PFSK-1 (cell line): ENCODE measurements at regions not wholly inside any gene's neighbourhood (a gene's known extent, or its start where the extent isn't known, plus 50 kb on each side); places are given as distances from the start of the nearest gene placed in this dataset.

Experiments used
- FOXP2 ChIP-seq: optimal IDR thresholded peaks from 2 replicates; pipeline ENCODE3; 2011; ENCODE audit warnings: borderline replicate concordance, control low read depth, inconsistent platforms; ENCODE audit not compliant: insufficient read depth; ENCODE audit errors: extremely low read length, extremely low read depth
- POLR2AphosphoS5 ChIP-seq: IDR thresholded peaks from 2 replicates; pipeline ENCODE4 v1.6.1; 2012; ENCODE audit warnings: low read depth, mild to moderate bottlenecking, control low read depth, low read length, moderate library complexity
- REST ChIP-seq, 2 experiments: IDR thresholded peaks; 2 replicates each; pipeline versions ENCODE4 v1.6.1 to v1.8.0; 2011 to 2012; ENCODE audit warnings: low read depth in 2 of 2, low read length in 2 of 2, control low read depth in 1 of 2, inconsistent platforms in 1 of 2, mild to moderate bottlenecking in 1 of 2, moderate library complexity in 1 of 2; ENCODE audit not compliant: insufficient read depth in 1 of 2
- SIN3A ChIP-seq: IDR thresholded peaks from 2 replicates; pipeline ENCODE4 v1.6.1; 2012; ENCODE audit warnings: mild to moderate bottlenecking, low read length, moderate library complexity, borderline replicate concordance; ENCODE audit not compliant: insufficient read depth
- TAF1 ChIP-seq: IDR thresholded peaks from 2 replicates; pipeline ENCODE4 v1.6.1; 2012; ENCODE audit warnings: low read length, control low read depth, borderline replicate concordance; ENCODE audit not compliant: insufficient read depth

- TF ChIP-seq FOXP2 (no peak), TAF1 (no peak), SIN3A (no peak), REST (IDR thresholded peaks at IDR 0.05; ENCODE audit: insufficient read depth in 1 of 2, low read depth in 2 of 2, low read length in 2 of 2) (no peak), POLR2AphosphoS5 (no peak)
Measured at GRCh38 chr13:74682746-74683145, 548.5 kb upstream of the KLF12 start.

GRCh38 chr13:74681891-74682290 lies 547.7 kb upstream of the KLF12 start:
- no peak for TF ChIP-seq POLR2AphosphoS5

- TF ChIP-seq POLR2AphosphoS5 (no peak), FOXP2 (no peak), SIN3A (no peak), TAF1 (no peak)
Measured at GRCh38 chr13:74678308-74678965, 544.2 kb upstream of the KLF12 start.

- TF ChIP-seq TAF1 (no peak), FOXP2 (no peak), SIN3A (no peak), REST (IDR thresholded peaks at IDR 0.05; ENCODE audit: insufficient read depth in 1 of 2, low read depth in 2 of 2, low read length in 2 of 2) (no peak), POLR2AphosphoS5 (no peak)
Measured at GRCh38 chr13:74675972-74676371, 541.8 kb upstream of the KLF12 start.

GRCh38 chr13:74675182-74675581 lies 541.0 kb upstream of the KLF12 start:
- TF ChIP-seq SIN3A (no peak), TAF1 (no peak), REST (IDR thresholded peaks at IDR 0.05; ENCODE audit: insufficient read depth in 1 of 2, low read depth in 2 of 2, low read length in 2 of 2) (no peak), FOXP2 (no peak), POLR2AphosphoS5 (no peak)

- TF ChIP-seq TAF1 (no peak), REST (IDR thresholded peaks at IDR 0.05; ENCODE audit: insufficient read depth in 1 of 2, low read depth in 2 of 2, low read length in 2 of 2) (no peak), POLR2AphosphoS5 (no peak), SIN3A (no peak), FOXP2 (no peak)
Measured at GRCh38 chr13:74674720-74675119, 540.5 kb upstream of the KLF12 start.
